Fibroblast of lung (primary cell): ENCODE measurements at regions not wholly inside any gene's neighbourhood (a gene's known extent, or its start where the extent isn't known, plus 50 kb on each side); places are given as distances from the start of the nearest gene placed in this dataset.

Experiments used
- DNase-seq, 2 donors: peaks; one replicate each; pipeline versions ENCODE4 v3.0.0 to v3.0.0-alpha.2; 2010; ENCODE audit warnings: low read depth in 2 of 2
- H2AFZ ChIP-seq: 2 replicates; pipeline ENCODE4 v1.5.1; 2012; ENCODE audit warnings: low read length, control low read depth, inconsistent platforms
- H3K27ac ChIP-seq: 2 replicates; pipeline ENCODE4 v1.5.1; 2011; ENCODE audit warnings: low read length, control low read depth; ENCODE audit not compliant: insufficient read depth
- H3K27me3 ChIP-seq: 2 replicates; pipeline ENCODE4 v1.5.1; 2011; ENCODE audit warnings: mild to moderate bottlenecking, low read length; ENCODE audit not compliant: control insufficient read depth, insufficient read depth
- H3K36me3 ChIP-seq: 2 replicates; pipeline ENCODE4 v1.5.1; 2011; ENCODE audit warnings: low read length; ENCODE audit not compliant: control insufficient read depth, insufficient read depth
- H3K4me1 ChIP-seq: 2 replicates; pipeline ENCODE4 v1.5.1; 2011; ENCODE audit warnings: low read length; ENCODE audit not compliant: control insufficient read depth, insufficient read depth; ENCODE audit errors: extremely low read depth
- H3K4me2 ChIP-seq: 2 replicates; pipeline ENCODE4 v1.5.1; 2011; ENCODE audit warnings: low read length, control low read depth; ENCODE audit not compliant: insufficient read depth; ENCODE audit errors: extremely low read depth
- H3K4me3 ChIP-seq, 4 experiments: fragments of 200-600 bp in 1 of 4; sonication (generic) in 1 of 4; replicated peaks in 1 of 4; 2 replicates each; pipeline ENCODE4 v1.5.1; 2011 to 2016; ENCODE audit warnings: low read length in 4 of 4, low read depth in 3 of 4, mild to moderate bottlenecking in 3 of 4, control low read depth in 2 of 4, inconsistent platforms in 1 of 4, mixed read lengths in 1 of 4; ENCODE audit not compliant: insufficient read depth in 1 of 4; ENCODE audit errors: control extremely low read depth in 1 of 4
- H3K79me2 ChIP-seq: 2 replicates; pipeline ENCODE4 v1.5.1; 2012; ENCODE audit warnings: mild to moderate bottlenecking, low read length, inconsistent platforms; ENCODE audit not compliant: control insufficient read depth, insufficient read depth
- H3K9ac ChIP-seq: 2 replicates; pipeline ENCODE4 v1.5.1; 2011; ENCODE audit warnings: mild to moderate bottlenecking, low read length, control low read depth; ENCODE audit not compliant: insufficient read depth
- H3K9me3 ChIP-seq: 2 replicates; pipeline ENCODE4 v1.5.1; 2012; ENCODE audit warnings: low read depth, low read length; ENCODE audit not compliant: control insufficient read depth, insufficient read depth
- H4K20me1 ChIP-seq: 2 replicates; pipeline ENCODE4 v1.5.1; 2011; ENCODE audit warnings: low read length; ENCODE audit not compliant: control insufficient read depth, insufficient read depth; ENCODE audit errors: extremely low read depth
- EZH2 ChIP-seq: IDR thresholded peaks from 2 replicates; pipeline ENCODE4 v1.5.1; 2012; ENCODE audit warnings: low read length, control low read depth, mild to moderate bottlenecking; ENCODE audit errors: missing control alignments
- TF ChIP-seq, protein P1 (sequence below), 2 donors: IDR thresholded peaks in 1 of 2; conservative IDR thresholded peaks in 1 of 2; 1 replicate in 1 of 2; 2 replicates in 1 of 2; pipeline ENCODE4 v1.5.1; 2011 to 2012; ENCODE audit warnings: low read length in 2 of 2, control low read depth in 1 of 2, inconsistent platforms in 1 of 2, low read depth in 1 of 2, mild to moderate bottlenecking in 1 of 2

DNA sequence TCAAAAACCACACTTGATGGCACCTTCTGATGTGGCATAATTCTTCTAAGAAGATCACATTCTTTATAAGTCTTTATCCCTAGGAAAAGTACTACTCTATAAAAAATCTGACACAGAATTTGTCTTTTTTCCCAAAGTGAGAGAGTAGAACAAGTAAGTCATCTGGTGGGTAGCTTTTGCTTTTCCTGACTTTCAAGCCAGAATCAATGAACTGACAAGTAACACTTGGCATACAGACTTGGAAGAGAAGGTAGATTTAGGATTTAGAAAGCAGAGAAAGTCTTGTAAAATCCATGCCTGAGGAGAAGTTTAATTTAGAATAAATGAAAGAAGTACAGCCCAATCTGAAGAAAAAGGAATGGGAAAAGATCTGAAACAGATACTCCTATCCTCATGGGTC lies 66.6 kb upstream of the TUSC7 start:
- no peaks in the 10 kb centered on the region for H4K20me1 ChIP-seq
- no peaks in the 10 kb centered on the region for H3K9me3 ChIP-seq
- H3K36me3 ChIP-seq: no peaks in the 10 kb centered on the region
- H3K4me2 ChIP-seq: no peak overlapping the region
- no peak overlapping the region for H3K4me3 ChIP-seq
- TF ChIP-seq, protein P1, sequence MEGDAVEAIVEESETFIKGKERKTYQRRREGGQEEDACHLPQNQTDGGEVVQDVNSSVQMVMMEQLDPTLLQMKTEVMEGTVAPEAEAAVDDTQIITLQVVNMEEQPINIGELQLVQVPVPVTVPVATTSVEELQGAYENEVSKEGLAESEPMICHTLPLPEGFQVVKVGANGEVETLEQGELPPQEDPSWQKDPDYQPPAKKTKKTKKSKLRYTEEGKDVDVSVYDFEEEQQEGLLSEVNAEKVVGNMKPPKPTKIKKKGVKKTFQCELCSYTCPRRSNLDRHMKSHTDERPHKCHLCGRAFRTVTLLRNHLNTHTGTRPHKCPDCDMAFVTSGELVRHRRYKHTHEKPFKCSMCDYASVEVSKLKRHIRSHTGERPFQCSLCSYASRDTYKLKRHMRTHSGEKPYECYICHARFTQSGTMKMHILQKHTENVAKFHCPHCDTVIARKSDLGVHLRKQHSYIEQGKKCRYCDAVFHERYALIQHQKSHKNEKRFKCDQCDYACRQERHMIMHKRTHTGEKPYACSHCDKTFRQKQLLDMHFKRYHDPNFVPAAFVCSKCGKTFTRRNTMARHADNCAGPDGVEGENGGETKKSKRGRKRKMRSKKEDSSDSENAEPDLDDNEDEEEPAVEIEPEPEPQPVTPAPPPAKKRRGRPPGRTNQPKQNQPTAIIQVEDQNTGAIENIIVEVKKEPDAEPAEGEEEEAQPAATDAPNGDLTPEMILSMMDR (conservative IDR thresholded peaks at IDR 0.05 in 1 of 2, IDR thresholded peaks at IDR 0.05 in 1 of 2; ENCODE audit: low read depth in 1 of 2, low read length in 2 of 2): no peak
- TF ChIP-seq EZH2: no peak
- H3K4me1 ChIP-seq: no peaks in the 10 kb centered on the region
- no peak overlapping the region for H3K27ac ChIP-seq
- H2AFZ ChIP-seq: no peak overlapping the region
- H3K27me3 ChIP-seq: no peaks in the 10 kb centered on the region
- H3K9ac ChIP-seq: no peak overlapping the region
- DNase-seq: no peak
- H3K79me2 ChIP-seq: no peaks in the 10 kb centered on the region

- Histone ChIP-seq H2AFZ (no peak overlapping the region), H3K4me3 (no peak overlapping the region), H3K4me1 (no peaks in the 10 kb centered on the region), H3K4me2 (no peak overlapping the region), H3K27ac (no peak overlapping the region), H3K9me3 (no peaks in the 10 kb centered on the region), H3K27me3 (no peaks in the 10 kb centered on the region), H3K9ac (no peak overlapping the region), H3K79me2 (no peaks in the 10 kb centered on the region), H3K36me3 (no peaks in the 10 kb centered on the region), H4K20me1 (no peaks in the 10 kb centered on the region)
- no peak for DNase-seq
- TF ChIP-seq, protein P1 (conservative IDR thresholded peaks at IDR 0.05 in 1 of 2, IDR thresholded peaks at IDR 0.05 in 1 of 2; ENCODE audit: low read depth in 1 of 2, low read length in 2 of 2): no peak
- no peak for TF ChIP-seq EZH2
Measured at GRCh38 chr3:116647996-116648395, 61.6 kb upstream of the TUSC7 start.
